ENCODE measurements at regions not wholly inside any gene's neighbourhood (a gene's known extent, or its start where the extent isn't known, plus 50 kb on each side); places are given as distances from the start of the nearest gene placed in this dataset.
A peak's percentile ranks its signal among the peaks of the same experiment; 100 is the strongest.

DNA sequence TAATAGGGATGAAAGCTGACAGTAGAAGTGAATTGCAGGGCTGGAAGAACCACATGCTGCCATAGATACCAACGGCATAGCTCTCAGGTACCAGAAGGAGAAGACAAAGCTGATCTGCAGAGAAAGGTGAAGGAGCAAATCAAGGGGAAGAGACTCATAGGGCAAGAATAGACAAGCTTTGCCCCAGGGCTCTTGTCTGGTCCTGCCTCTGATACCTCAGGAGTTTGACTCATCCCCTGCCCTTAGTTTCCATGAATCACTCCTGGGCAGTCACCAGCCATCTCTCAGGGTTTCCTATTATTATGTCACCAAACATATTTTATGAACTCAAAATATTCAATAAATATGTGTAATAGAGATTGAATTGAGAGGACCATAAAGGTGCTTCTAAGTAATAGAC, 800.9 kb downstream of the DNAH5 start:
- Histone ChIP-seq H3K79me2 (ENCODE audit: insufficient read depth, low read length) (no peaks in the 10 kb centered on the region), H3K27ac (ENCODE audit: insufficient read length, low read depth, low read length) (no peak overlapping the region), H3K14ac (ENCODE audit: insufficient read depth, low read length) (no peak overlapping the region), H2BK12ac (ENCODE audit: insufficient read length, low read depth, low read length) (no peak overlapping the region), H3K27me3 (ENCODE audit: insufficient read depth, low read length) (no peaks in the 10 kb centered on the region), H3K23me2 (ENCODE audit: insufficient read length, low read depth, low read length, poor library complexity, severe bottlenecking) (no peaks in the 10 kb centered on the region), H2BK5ac (ENCODE audit: insufficient read length, low read length) (no peak overlapping the region), H3K56ac (ENCODE audit: insufficient read length, low read depth, low read length) (no peak overlapping the region), H2BK15ac (ENCODE audit: low read depth, low read length) (no peak overlapping the region), H2AK5ac (ENCODE audit: insufficient read length, low read length) (no peak overlapping the region), H4K8ac (replicated peaks; ENCODE audit: insufficient read length, low read depth, low read length) (no peak overlapping the region), H3K4me2 (ENCODE audit: insufficient read depth, insufficient read length, low read length) (no peak overlapping the region), H3K23ac (ENCODE audit: insufficient read length, low read depth, low read length) (no peak overlapping the region), H2AFZ (ENCODE audit: low read length) (no peak overlapping the region), H3K9ac (ENCODE audit: extremely low read depth, insufficient read length, low read length) (no peak overlapping the region), H3K4ac (ENCODE audit: low read depth, low read length) (no peak overlapping the region), H4K91ac (ENCODE audit: insufficient read length, low read depth, low read length) (no peak overlapping the region), H3K79me1 (ENCODE audit: insufficient read depth, low read depth, low read length, poor library complexity, severe bottlenecking) (no peaks in the 10 kb centered on the region), H4K20me1 (ENCODE audit: control insufficient read depth, insufficient read depth, insufficient read length) (no peaks in the 10 kb centered on the region), H4K5ac (ENCODE audit: insufficient read length, low read depth, low read length) (no peak overlapping the region), H3K18ac (ENCODE audit: insufficient read length, low read depth, low read length) (no peak overlapping the region), H2BK20ac (ENCODE audit: low read depth, low read length, poor library complexity, severe bottlenecking) (no peak overlapping the region), H3K4me1 (ENCODE audit: insufficient read depth, low read length) (no peaks in the 10 kb centered on the region), H2BK120ac (ENCODE audit: low read depth, low read length, poor library complexity, severe bottlenecking) (no peak overlapping the region), H3T11ph (ENCODE audit: low read length) (no peak overlapping the region), H3K9me3 (ENCODE audit: control insufficient read depth, low read depth, low read length) (no peaks in the 10 kb centered on the region)
- no peak overlapping the region for H3K4me3 Mint-ChIP-seq
- peaks cover 0 to 4% (median 0%) of the 10 kb centered on the region in 3 experiments; a peak in 2 of 7 replicates for H3K36me3 Mint-ChIP-seq (ENCODE audit: insufficient read depth in 1 of 3, low read depth in 3 of 3)
- no peak for DNase-seq
- no CpG with 5 or more reads among the region's 1 CpG for WGBS (ENCODE audit: extremely low coverage, insufficient read length, low lambda C conversion rate)
- H3K9me3 Mint-ChIP-seq, result peaks cover 0 to 6% of the 10 kb centered on the region in 2 experiments; a peak in 2 of 5 replicates
- no peaks in the 10 kb centered on the region for H3K4me1 Mint-ChIP-seq
- H3K27me3 Mint-ChIP-seq (ENCODE audit: low read depth), result no peaks in the 10 kb centered on the region
- TF ChIP-seq, protein P1, sequence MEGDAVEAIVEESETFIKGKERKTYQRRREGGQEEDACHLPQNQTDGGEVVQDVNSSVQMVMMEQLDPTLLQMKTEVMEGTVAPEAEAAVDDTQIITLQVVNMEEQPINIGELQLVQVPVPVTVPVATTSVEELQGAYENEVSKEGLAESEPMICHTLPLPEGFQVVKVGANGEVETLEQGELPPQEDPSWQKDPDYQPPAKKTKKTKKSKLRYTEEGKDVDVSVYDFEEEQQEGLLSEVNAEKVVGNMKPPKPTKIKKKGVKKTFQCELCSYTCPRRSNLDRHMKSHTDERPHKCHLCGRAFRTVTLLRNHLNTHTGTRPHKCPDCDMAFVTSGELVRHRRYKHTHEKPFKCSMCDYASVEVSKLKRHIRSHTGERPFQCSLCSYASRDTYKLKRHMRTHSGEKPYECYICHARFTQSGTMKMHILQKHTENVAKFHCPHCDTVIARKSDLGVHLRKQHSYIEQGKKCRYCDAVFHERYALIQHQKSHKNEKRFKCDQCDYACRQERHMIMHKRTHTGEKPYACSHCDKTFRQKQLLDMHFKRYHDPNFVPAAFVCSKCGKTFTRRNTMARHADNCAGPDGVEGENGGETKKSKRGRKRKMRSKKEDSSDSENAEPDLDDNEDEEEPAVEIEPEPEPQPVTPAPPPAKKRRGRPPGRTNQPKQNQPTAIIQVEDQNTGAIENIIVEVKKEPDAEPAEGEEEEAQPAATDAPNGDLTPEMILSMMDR (conservative IDR thresholded peaks at IDR 0.05), result no peak
- H3K27ac Mint-ChIP-seq, result peak overlapping the region in 1 of 3 experiments; percentile 87; a peak in 1 of 7 replicates
